Osteocyte (in vitro differentiated cells): ENCODE measurements at regions not wholly inside any gene's neighbourhood (a gene's known extent, or its start where the extent isn't known, plus 50 kb on each side); places are given as distances from the start of the nearest gene placed in this dataset.
"Not testable (repeated sequence)": the region's sequence is repeated elsewhere in the genome, so short reads cannot be mapped to it uniquely, and the experiment has no call there.

Experiments used
- DNase-seq: peaks from one replicate; pipeline ENCODE4 v3.0.0; 2021; ENCODE audit warnings: mixed read lengths; ENCODE audit not compliant: unreplicated experiment; ENCODE audit errors: extremely low spot score
- H3K27ac Mint-ChIP-seq: one replicate; pipeline ENCODE4 v1.8.0; 2021; ENCODE audit warnings: mild to moderate bottlenecking, mixed read lengths; ENCODE audit not compliant: unreplicated experiment
- H3K27me3 Mint-ChIP-seq: one replicate; pipeline ENCODE4 v1.8.0; 2021; ENCODE audit warnings: mixed read lengths; ENCODE audit not compliant: unreplicated experiment
- H3K36me3 Mint-ChIP-seq: one replicate; pipeline ENCODE4 v1.8.0; 2021; ENCODE audit warnings: mixed read lengths; ENCODE audit not compliant: unreplicated experiment
- H3K4me1 Mint-ChIP-seq: one replicate; pipeline ENCODE4 v1.8.0; 2021; ENCODE audit warnings: mixed read lengths; ENCODE audit not compliant: unreplicated experiment
- H3K4me3 Mint-ChIP-seq: one replicate; pipeline ENCODE4 v1.8.0; 2021; ENCODE audit warnings: mild to moderate bottlenecking, moderate library complexity, mixed read lengths; ENCODE audit not compliant: unreplicated experiment
- H3K9me3 Mint-ChIP-seq: one replicate; pipeline ENCODE4 v1.8.0; 2021; ENCODE audit warnings: mixed read lengths; ENCODE audit not compliant: unreplicated experiment
- TF ChIP-seq, protein P1 (sequence below): fragments of 200-600 bp; sonication (generic); IDR thresholded peaks from 2 replicates; pipeline ENCODE4 v1.5.0; 2021; ENCODE audit warnings: antibody characterized with exemption, mild to moderate bottlenecking, moderate library complexity

DNA sequence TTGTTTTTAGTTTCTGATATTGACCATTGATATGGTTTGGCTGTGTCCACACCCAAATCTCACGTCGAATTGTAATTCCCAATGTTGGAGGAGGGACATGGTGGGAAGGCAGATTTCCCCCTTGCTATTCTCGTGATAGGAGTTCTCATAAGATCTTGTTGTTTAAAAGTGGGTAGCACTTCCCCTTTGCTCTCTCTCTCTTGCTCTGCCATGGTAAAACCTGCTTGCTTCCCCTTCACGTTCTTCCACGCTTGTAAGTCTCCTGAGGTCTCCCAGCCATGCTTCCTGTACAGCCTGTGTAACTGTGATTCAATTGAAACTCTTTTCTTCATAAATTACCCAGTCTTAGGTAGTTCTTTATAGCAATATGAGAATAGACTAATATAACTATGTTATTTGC lies 203.6 kb upstream of the CHORDC1 start:
- Mint-ChIP-seq H3K9me3 (no peaks in the 10 kb centered on the region), H3K27ac (no peak overlapping the region), H3K27me3 (no peaks in the 10 kb centered on the region), H3K4me1 (no peaks in the 10 kb centered on the region), H3K4me3 (no peak overlapping the region), H3K36me3 (no peaks in the 10 kb centered on the region)
- TF ChIP-seq, protein P1, sequence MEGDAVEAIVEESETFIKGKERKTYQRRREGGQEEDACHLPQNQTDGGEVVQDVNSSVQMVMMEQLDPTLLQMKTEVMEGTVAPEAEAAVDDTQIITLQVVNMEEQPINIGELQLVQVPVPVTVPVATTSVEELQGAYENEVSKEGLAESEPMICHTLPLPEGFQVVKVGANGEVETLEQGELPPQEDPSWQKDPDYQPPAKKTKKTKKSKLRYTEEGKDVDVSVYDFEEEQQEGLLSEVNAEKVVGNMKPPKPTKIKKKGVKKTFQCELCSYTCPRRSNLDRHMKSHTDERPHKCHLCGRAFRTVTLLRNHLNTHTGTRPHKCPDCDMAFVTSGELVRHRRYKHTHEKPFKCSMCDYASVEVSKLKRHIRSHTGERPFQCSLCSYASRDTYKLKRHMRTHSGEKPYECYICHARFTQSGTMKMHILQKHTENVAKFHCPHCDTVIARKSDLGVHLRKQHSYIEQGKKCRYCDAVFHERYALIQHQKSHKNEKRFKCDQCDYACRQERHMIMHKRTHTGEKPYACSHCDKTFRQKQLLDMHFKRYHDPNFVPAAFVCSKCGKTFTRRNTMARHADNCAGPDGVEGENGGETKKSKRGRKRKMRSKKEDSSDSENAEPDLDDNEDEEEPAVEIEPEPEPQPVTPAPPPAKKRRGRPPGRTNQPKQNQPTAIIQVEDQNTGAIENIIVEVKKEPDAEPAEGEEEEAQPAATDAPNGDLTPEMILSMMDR: no peak
- DNase-seq: no peak

DNA sequence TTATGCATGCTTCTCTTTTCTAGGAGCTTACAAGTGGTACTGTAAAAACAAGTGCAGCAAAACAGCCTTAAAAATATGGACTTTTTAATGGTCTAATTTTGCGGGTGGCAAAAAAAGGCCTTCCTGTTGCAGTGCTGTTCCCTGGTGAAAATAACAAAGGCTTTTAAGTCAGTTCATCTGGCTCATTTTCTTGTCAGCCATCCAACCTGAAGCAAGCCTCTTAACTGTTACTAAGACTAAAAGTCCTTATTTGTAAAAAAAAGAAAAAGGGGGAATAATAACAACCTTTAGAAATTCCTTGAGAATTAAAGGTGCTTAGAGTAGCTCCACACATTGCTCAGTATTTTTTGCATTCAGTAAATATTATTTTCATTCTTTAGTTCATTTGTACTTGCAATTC lies 200.5 kb upstream of the CHORDC1 start:
- Mint-ChIP-seq H3K9me3 (no peaks in the 10 kb centered on the region), H3K4me1 (no peaks in the 10 kb centered on the region), H3K36me3 (no peaks in the 10 kb centered on the region), H3K4me3 (no peak overlapping the region), H3K27me3 (no peaks in the 10 kb centered on the region), H3K27ac (no peak overlapping the region)
- TF ChIP-seq, protein P1: no peak
- no peak for DNase-seq

DNA sequence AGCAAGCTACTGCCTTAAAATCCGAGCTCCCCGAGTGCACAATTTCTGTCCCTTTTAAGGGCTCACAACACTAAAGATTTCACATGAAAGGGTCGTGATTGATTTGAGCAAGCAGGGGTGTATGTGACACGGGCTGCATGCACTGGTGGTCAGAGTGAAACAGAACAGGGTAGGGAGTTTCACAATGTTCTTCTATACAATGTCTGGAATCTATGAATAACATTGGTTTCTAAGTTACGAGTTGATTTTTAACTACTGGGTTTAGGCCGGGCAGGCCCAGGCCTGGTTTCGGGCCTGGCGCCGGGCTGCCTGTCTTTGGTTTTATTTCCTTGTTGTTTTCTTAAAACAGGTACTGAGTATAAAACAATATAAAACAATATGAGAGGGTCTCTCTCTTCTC lies 199.9 kb upstream of the CHORDC1 start:
- not testable (repeated sequence) for H3K27me3 Mint-ChIP-seq, H3K4me3 Mint-ChIP-seq, H3K27ac Mint-ChIP-seq, H3K9me3 Mint-ChIP-seq, DNase-seq, H3K4me1 Mint-ChIP-seq, H3K36me3 Mint-ChIP-seq

DNA sequence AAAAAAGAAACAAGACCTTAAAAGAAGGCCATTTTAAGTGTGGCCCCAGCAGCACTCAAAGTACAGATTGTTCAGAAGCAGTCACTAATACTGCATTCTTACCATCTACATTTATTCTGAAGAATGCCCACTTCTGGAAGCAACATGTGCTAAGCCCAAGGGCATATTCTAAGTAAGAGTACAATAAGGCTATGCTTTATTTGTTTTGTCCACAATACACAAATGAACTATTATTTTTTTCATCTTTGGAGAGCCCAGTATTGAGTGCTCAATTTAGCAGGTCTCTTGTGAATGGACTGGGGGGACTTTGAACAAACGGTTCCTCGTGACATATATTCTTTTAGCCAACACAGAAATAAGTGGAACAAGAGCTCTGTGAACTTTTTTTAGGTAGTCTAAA lies 191.4 kb upstream of the CHORDC1 start:
- no peaks in the 10 kb centered on the region for H3K36me3 Mint-ChIP-seq
- no peak for DNase-seq
- H3K27ac Mint-ChIP-seq: no peak overlapping the region
- peaks cover 2% of the 10 kb centered on the region for H3K27me3 Mint-ChIP-seq
- H3K9me3 Mint-ChIP-seq: no peaks in the 10 kb centered on the region
- no peak overlapping the region for H3K4me3 Mint-ChIP-seq
- H3K4me1 Mint-ChIP-seq: no peaks in the 10 kb centered on the region
- TF ChIP-seq, protein P1: no peak

DNA sequence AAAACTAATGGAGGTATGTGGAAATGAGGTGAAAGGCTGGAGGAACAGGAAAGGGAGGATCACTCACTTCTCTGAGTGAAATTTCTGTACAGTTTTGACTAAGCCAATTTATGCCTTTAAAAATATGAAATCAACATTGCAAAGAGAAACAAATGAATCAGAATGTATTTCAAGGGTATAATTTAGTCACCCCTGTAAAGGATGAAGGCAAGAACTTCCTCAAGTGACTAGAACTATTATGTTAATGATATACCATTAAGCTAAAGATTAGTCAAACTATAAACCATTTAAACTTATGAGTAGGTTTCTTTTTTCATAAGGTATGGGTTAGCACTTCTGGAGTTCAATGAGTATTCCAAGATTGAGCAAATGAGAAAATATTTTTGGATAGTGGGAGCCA lies 184.5 kb upstream of the CHORDC1 start:
- H3K27me3 Mint-ChIP-seq: no peaks in the 10 kb centered on the region
- H3K4me3 Mint-ChIP-seq: no peak overlapping the region
- H3K4me1 Mint-ChIP-seq: no peaks in the 10 kb centered on the region
- no peak for DNase-seq
- no peak overlapping the region for H3K27ac Mint-ChIP-seq
- TF ChIP-seq, protein P1: no peak
- H3K9me3 Mint-ChIP-seq: no peaks in the 10 kb centered on the region
- no peaks in the 10 kb centered on the region for H3K36me3 Mint-ChIP-seq

DNA sequence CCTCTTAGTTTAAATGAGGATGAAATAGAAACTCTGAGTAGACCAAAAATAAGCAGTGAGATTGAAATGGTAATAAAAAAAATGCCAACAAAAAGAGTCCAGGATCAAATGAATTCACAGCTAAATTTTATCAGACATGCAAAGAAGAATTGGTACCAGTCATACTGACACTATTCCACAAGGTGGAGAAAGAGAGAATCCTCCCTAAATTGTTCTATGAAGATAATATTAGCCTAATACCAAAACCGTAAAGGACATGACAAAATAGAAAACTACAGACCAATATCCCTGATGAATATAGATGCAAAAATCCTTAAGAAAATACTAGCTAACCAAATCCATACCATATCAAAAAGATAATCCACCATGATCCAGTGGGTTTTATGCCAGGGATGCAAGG lies 169.8 kb upstream of the CHORDC1 start:
- TF ChIP-seq, protein P1: no peak
- Mint-ChIP-seq H3K4me1 (peaks cover 2% of the 10 kb centered on the region), H3K4me3 (no peak overlapping the region), H3K9me3 (no peaks in the 10 kb centered on the region), H3K27me3 (no peaks in the 10 kb centered on the region), H3K36me3 (no peaks in the 10 kb centered on the region), H3K27ac (no peak overlapping the region)
- DNase-seq: no peak
